ENCODE measurements at regions not wholly inside any gene's neighbourhood (a gene's known extent, or its start where the extent isn't known, plus 50 kb on each side); places are given as distances from the start of the nearest gene placed in this dataset.

DNA sequence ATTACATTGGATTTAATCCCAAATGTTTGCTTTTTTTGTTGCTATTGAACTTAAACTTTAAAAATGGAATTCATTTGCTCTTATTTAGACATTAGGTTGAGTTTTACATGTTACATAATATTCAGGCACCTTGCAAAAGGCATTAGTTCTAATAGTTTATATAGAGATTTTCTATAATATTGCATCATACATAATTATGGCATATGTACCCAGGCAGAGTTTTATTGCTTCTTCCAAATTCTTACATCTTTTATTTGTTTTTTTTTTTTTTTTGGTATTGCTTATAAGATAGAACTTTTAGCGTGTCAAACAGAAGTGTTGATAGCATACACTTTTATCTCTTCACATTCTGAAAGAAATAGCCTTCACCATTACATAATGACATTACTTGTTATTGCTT, 487.7 kb downstream of the GABRG1 start:
- TF ChIP-seq POLR2AphosphoS5 (IDR thresholded peaks at IDR 0.05): no peak
- TF ChIP-seq CTCF (IDR thresholded peaks at IDR 0.05): no peak
- no peak for TF ChIP-seq POLR2A (IDR thresholded peaks at IDR 0.05)
- no peak for TF ChIP-seq EP300 (IDR thresholded peaks at IDR 0.05; ENCODE audit: low read depth)
